Activated CD8-positive, alpha-beta T cell treated with anti-CD3 and anti-CD28 coated beads for 36 hours (primary cell): ENCODE measurements at regions not wholly inside any gene's neighbourhood (a gene's known extent, or its start where the extent isn't known, plus 50 kb on each side); places are given as distances from the start of the nearest gene placed in this dataset.

Source experiments
- ATAC-seq: fragments of 200-7000 bp; cut with Tn5 transposase; one replicate; pipeline ENCODE4 v1.10.0; 2021; ENCODE audit warnings: mild to moderate bottlenecking, moderate library complexity
- CTCF ChIA-PET: fragments of 350-600 bp; sonication (Branson Sonifier 250); formaldehyde crosslinking; loops from one replicate; lab custom pipeline; 2021; ENCODE audit warnings: antibody characterized with exemption; lab: Charles Lee
- POLR2A ChIA-PET: fragments of 350-600 bp; sonication (Branson Sonifier 250); formaldehyde crosslinking; loops from one replicate; lab custom pipeline; 2021; ENCODE audit warnings: antibody characterized with exemption; lab: Charles Lee
- DNase-seq: peaks from one replicate; pipeline ENCODE4 v3.0.0-alpha.2; 2020
- H3K27ac Mint-ChIP-seq: one replicate; pipeline ENCODE4 v1.8.0; 2021; ENCODE audit warnings: mild to moderate bottlenecking, mixed read lengths
- H3K27me3 Mint-ChIP-seq: one replicate; pipeline ENCODE4 v1.8.0; 2021; ENCODE audit warnings: mixed read lengths
- H3K36me3 Mint-ChIP-seq: one replicate; pipeline ENCODE4 v1.8.0; 2021; ENCODE audit warnings: low read depth, mixed read lengths
- H3K4me1 Mint-ChIP-seq: one replicate; pipeline ENCODE4 v1.8.0; 2021; ENCODE audit warnings: low read depth, mixed read lengths
- H3K4me3 Mint-ChIP-seq: one replicate; pipeline ENCODE4 v1.8.0; 2021; ENCODE audit warnings: mild to moderate bottlenecking, moderate library complexity, mixed read lengths
- H3K9me3 Mint-ChIP-seq: one replicate; pipeline ENCODE4 v1.8.0; 2021; ENCODE audit warnings: mixed read lengths
- intact Hi-C: fragments of 100-400 bp; cut with micrococcal nuclease; formaldehyde crosslinking; loops from one replicate; pipeline ENCODE4 v1.10.0; 2022
- TF ChIP-seq, protein P1 (sequence below): fragments of 200-600 bp; IDR thresholded peaks from one replicate; pipeline ENCODE4 v1.8.0; 2022; ENCODE audit warnings: antibody characterized with exemption, mild to moderate bottlenecking

DNA sequence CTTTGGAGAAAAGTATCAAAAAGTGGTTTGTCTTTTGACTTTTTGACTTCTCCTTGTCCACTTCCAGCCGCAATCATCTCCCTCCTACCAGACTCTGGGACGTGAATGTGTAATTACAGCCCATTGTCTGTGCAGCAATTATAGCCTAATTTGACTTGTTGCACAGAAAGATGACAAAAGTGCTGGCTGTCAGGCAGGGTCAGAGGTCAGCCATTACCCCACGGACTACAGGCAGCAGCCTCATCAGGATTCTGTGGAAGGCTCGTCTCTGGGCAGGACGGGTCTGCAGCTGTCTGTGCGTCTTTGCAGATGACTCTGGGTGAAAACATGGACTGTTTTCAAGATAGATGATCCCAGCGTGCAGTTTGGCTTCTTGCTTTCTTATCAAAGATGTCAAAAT is 102.2 kb upstream of the EDNRB start:
- ChIA-PET POLR2A (no interaction called here), CTCF (no interaction called here)
- TF ChIP-seq, protein P1, sequence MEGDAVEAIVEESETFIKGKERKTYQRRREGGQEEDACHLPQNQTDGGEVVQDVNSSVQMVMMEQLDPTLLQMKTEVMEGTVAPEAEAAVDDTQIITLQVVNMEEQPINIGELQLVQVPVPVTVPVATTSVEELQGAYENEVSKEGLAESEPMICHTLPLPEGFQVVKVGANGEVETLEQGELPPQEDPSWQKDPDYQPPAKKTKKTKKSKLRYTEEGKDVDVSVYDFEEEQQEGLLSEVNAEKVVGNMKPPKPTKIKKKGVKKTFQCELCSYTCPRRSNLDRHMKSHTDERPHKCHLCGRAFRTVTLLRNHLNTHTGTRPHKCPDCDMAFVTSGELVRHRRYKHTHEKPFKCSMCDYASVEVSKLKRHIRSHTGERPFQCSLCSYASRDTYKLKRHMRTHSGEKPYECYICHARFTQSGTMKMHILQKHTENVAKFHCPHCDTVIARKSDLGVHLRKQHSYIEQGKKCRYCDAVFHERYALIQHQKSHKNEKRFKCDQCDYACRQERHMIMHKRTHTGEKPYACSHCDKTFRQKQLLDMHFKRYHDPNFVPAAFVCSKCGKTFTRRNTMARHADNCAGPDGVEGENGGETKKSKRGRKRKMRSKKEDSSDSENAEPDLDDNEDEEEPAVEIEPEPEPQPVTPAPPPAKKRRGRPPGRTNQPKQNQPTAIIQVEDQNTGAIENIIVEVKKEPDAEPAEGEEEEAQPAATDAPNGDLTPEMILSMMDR: no peak
- H3K36me3 Mint-ChIP-seq: no peaks in the 10 kb centered on the region
- H3K4me3 Mint-ChIP-seq: no peak overlapping the region
- DNase-seq: no peak
- H3K27ac Mint-ChIP-seq: no peak overlapping the region
- peaks cover 3% of the 10 kb centered on the region for H3K9me3 Mint-ChIP-seq
- peaks cover 2% of the 10 kb centered on the region for H3K27me3 Mint-ChIP-seq
- intact Hi-C loops: no loop called here
- ATAC-seq: no peak
- H3K4me1 Mint-ChIP-seq: peaks cover 10% of the 10 kb centered on the region

DNA sequence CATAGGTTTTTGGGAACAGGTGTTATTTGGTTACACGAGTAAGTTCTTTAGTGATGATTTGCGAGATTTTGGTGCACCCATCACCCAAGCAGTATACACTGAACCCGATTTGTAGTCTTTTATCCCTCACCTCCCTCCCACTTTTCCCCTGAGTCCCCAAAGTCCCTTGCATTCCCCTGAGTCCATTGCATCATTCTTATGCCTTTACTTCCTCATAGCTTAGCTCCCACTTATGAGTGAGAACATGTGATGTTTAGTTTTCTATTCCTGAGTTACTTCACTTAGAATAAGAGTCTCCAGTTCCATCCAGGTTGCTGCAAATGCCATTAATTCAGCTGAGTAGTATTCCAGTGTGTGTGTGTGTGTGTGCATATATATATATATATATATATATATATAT is 97.2 kb upstream of the EDNRB start:
- intact Hi-C loops: no loop called here
- no peaks in the 10 kb centered on the region for H3K36me3 Mint-ChIP-seq
- H3K27ac Mint-ChIP-seq: no peak overlapping the region
- POLR2A ChIA-PET: no interaction called here
- H3K4me1 Mint-ChIP-seq: no peaks in the 10 kb centered on the region
- TF ChIP-seq, protein P1: no peak
- CTCF ChIA-PET: no interaction called here
- H3K9me3 Mint-ChIP-seq: no peaks in the 10 kb centered on the region
- no peak overlapping the region for H3K4me3 Mint-ChIP-seq
- H3K27me3 Mint-ChIP-seq: peaks cover 2% of the 10 kb centered on the region
- no peak for ATAC-seq
- no peak for DNase-seq

DNA sequence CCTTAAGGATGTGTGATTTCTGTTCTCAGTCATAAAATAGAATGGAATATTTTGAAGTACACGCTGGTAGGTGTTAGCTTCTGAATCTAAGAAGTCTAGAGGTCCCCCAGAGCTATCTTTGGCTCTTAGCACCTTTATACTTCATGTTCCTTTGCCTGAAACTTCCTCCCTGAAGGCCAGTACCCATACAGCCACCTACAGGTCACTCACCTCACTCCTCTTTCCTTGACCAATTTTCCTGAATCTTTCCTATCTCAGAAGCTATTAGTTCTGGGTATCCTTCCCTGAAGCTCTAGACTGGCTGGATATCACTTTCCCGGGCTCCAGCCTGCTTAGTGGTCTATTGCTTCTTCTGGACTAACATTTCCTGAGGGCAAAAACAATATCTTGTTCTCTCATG is 93.4 kb upstream of the EDNRB start:
- Mint-ChIP-seq H3K4me1 (no peaks in the 10 kb centered on the region), H3K27me3 (no peaks in the 10 kb centered on the region), H3K27ac (no peak overlapping the region), H3K9me3 (no peaks in the 10 kb centered on the region), H3K36me3 (no peaks in the 10 kb centered on the region), H3K4me3 (no peak overlapping the region)
- CTCF ChIA-PET: no interaction called here
- DNase-seq (no peak), ATAC-seq (no peak)
- intact Hi-C loops: no loop called here
- POLR2A ChIA-PET: no interaction called here
- TF ChIP-seq, protein P1: no peak

DNA sequence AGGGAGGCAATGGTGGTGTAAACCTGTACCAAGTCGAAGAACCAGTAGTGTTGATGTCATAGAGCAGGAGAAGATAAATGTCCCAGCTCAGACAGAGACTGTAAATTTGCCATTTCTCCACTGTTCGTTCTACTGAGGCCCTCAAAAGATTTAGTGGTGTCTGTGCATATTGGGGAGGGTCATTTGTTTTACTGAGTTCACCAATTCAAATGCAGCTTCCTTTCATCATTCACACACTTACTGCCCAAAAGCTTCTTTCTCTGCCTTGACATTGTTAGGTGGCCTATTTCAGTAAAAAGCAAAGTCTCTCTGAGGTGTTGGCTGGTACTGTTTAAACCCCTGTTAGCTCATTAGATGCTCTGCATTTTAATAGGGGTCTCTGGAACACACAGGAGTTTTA is 86.2 kb upstream of the EDNRB start:
- ATAC-seq (no peak), DNase-seq (no peak)
- POLR2A ChIA-PET: no interaction called here
- Mint-ChIP-seq H3K27me3 (peaks cover 3% of the 10 kb centered on the region), H3K4me1 (no peaks in the 10 kb centered on the region), H3K9me3 (no peaks in the 10 kb centered on the region), H3K36me3 (no peaks in the 10 kb centered on the region), H3K27ac (no peak overlapping the region), H3K4me3 (no peak overlapping the region)
- TF ChIP-seq, protein P1: no peak
- intact Hi-C loops: no loop called here
- CTCF ChIA-PET: no interaction called here

DNA sequence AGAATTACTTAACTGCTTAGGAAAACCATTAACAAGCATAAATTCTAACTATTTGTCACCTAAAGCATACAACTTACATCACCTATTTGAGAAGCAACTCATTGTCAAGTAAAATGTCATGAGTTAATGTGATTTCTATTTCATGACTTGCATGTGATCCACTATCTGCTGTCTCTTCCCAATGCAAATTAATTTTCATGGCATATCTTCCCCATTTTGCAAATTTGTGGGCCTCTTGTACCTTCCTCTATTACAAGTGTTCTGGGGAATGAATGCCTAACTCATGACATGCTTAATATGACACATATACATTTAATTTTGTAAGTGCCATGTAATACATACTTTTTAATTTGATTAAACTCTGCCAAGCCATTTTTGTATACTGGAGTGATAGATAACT is 81.1 kb upstream of the EDNRB start:
- no peak for ATAC-seq
- no peaks in the 10 kb centered on the region for H3K9me3 Mint-ChIP-seq
- CTCF ChIA-PET: no interaction called here
- no peaks in the 10 kb centered on the region for H3K36me3 Mint-ChIP-seq
- H3K27ac Mint-ChIP-seq: no peak overlapping the region
- DNase-seq: no peak
- POLR2A ChIA-PET: no interaction called here
- TF ChIP-seq, protein P1: no peak
- H3K27me3 Mint-ChIP-seq: peaks cover 3% of the 10 kb centered on the region
- intact Hi-C loops: no loop called here
- no peak overlapping the region for H3K4me3 Mint-ChIP-seq
- no peaks in the 10 kb centered on the region for H3K4me1 Mint-ChIP-seq
